Mesenchymal stem cell (in vitro differentiated cells and primary cell): ENCODE measurements at regions not wholly inside any gene's neighbourhood (a gene's known extent, or its start where the extent isn't known, plus 50 kb on each side); places are given as distances from the start of the nearest gene placed in this dataset.

ENCODE experiments used
- DNase-seq: peaks from one replicate; pipeline ENCODE4 v3.0.0-alpha.2; 2013
- H2AFZ ChIP-seq: one replicate; pipeline ENCODE4 v1.6.1; 2013; ENCODE audit warnings: low read depth, mild to moderate bottlenecking, control low read depth, inconsistent platforms, low read length, moderate library complexity
- H2AK5ac ChIP-seq: 2 replicates; pipeline ENCODE4 v1.6.1; 2013; ENCODE audit warnings: low read length, moderate library complexity, mild to moderate bottlenecking, inconsistent platforms; ENCODE audit not compliant: severe bottlenecking
- H2BK120ac ChIP-seq: one replicate; pipeline ENCODE4 v1.6.1; 2013; ENCODE audit warnings: low read depth, mild to moderate bottlenecking, inconsistent platforms, low read length, moderate library complexity
- H2BK12ac ChIP-seq, 2 experiments: one replicate each; pipeline ENCODE4 v1.6.1; 2013; ENCODE audit warnings: inconsistent platforms in 2 of 2, low read length in 2 of 2, mild to moderate bottlenecking in 2 of 2, moderate library complexity in 2 of 2, control low read depth in 1 of 2
- H2BK15ac ChIP-seq: one replicate; pipeline ENCODE4 v1.6.1; 2013; ENCODE audit warnings: mild to moderate bottlenecking, low read depth, inconsistent platforms; ENCODE audit not compliant: poor library complexity, severe bottlenecking
- H2BK5ac ChIP-seq: 2 replicates; pipeline ENCODE4 v1.6.1; 2013; ENCODE audit warnings: low read depth, mild to moderate bottlenecking, low read length, control low read depth, inconsistent platforms; ENCODE audit not compliant: poor library complexity, severe bottlenecking
- H3K14ac ChIP-seq, 2 experiments: one replicate each; pipeline ENCODE4 v1.6.1; 2013; ENCODE audit warnings: inconsistent platforms in 2 of 2, low read length in 2 of 2, control low read depth in 1 of 2, mild to moderate bottlenecking in 1 of 2, moderate library complexity in 1 of 2
- H3K18ac ChIP-seq, 2 experiments: one replicate each; pipeline ENCODE4 v1.6.1; 2013; ENCODE audit warnings: inconsistent platforms in 2 of 2, low read length in 2 of 2, control low read depth in 1 of 2, low read depth in 1 of 2, mild to moderate bottlenecking in 1 of 2
- H3K23ac ChIP-seq, 2 experiments: one replicate each; pipeline ENCODE4 v1.6.1; 2013; ENCODE audit warnings: inconsistent platforms in 2 of 2, low read length in 2 of 2, mild to moderate bottlenecking in 2 of 2, moderate library complexity in 2 of 2, control low read depth in 1 of 2
- H3K27ac ChIP-seq: 2 replicates; pipeline ENCODE4 v1.5.1; 2013; ENCODE audit warnings: mild to moderate bottlenecking, moderate library complexity, low read length, control low read depth, inconsistent platforms; ENCODE audit not compliant: poor library complexity, severe bottlenecking
- H3K27me3 ChIP-seq, 2 experiments: 2 replicates each; pipeline versions ENCODE4 v1.6.1 to v1.7.0; 2013; ENCODE audit warnings: low read length in 2 of 2, mild to moderate bottlenecking in 2 of 2, moderate library complexity in 2 of 2, control low read depth in 1 of 2, inconsistent platforms in 1 of 2; ENCODE audit not compliant: control insufficient read depth in 1 of 2, insufficient read depth in 1 of 2
- H3K36me3 ChIP-seq, 2 experiments: 2 replicates each; pipeline versions ENCODE4 v1.6.1 to v1.7.0; 2013; ENCODE audit warnings: low read length in 2 of 2, control low read depth in 1 of 2, inconsistent platforms in 1 of 2, low read depth in 1 of 2, mild to moderate bottlenecking in 1 of 2; ENCODE audit not compliant: insufficient read depth in 2 of 2, control insufficient read depth in 1 of 2
- H3K4ac ChIP-seq, 2 experiments: one replicate each; pipeline ENCODE4 v1.6.1; 2013; ENCODE audit warnings: inconsistent platforms in 2 of 2, low read length in 2 of 2, mild to moderate bottlenecking in 2 of 2, moderate library complexity in 2 of 2, control low read depth in 1 of 2, low read depth in 1 of 2
- H3K4me1 ChIP-seq: 2 replicates; pipeline ENCODE4 v1.6.1; 2013; ENCODE audit warnings: low read depth, low read length, control low read depth; ENCODE audit not compliant: control insufficient read depth, insufficient read depth
- H3K4me2 ChIP-seq: 2 replicates; pipeline ENCODE4 v1.6.1; 2013; ENCODE audit warnings: low read length, mild to moderate bottlenecking, inconsistent platforms; ENCODE audit not compliant: poor library complexity, severe bottlenecking
- H3K4me3 ChIP-seq, 2 experiments: 2 replicates each; pipeline versions ENCODE4 v1.5.1 to v1.7.0; 2013; ENCODE audit warnings: low read length in 2 of 2, mild to moderate bottlenecking in 2 of 2, control low read depth in 1 of 2, low read depth in 1 of 2; ENCODE audit not compliant: insufficient read depth in 1 of 2
- H3K79me1 ChIP-seq: replicated peaks from 2 replicates; pipeline ENCODE4 v1.6.1; 2013; ENCODE audit warnings: mild to moderate bottlenecking, control low read depth, low read length, inconsistent platforms; ENCODE audit not compliant: poor library complexity, severe bottlenecking
- H3K9ac ChIP-seq: 2 replicates; pipeline ENCODE4 v1.7.0; 2013; ENCODE audit warnings: mild to moderate bottlenecking, low read length, moderate library complexity
- H3K9me3 ChIP-seq: 2 replicates; pipeline ENCODE4 v1.7.0; 2013; ENCODE audit warnings: mild to moderate bottlenecking, low read length; ENCODE audit not compliant: control insufficient read depth
- H4K8ac ChIP-seq: one replicate; pipeline ENCODE4 v1.6.1; 2013; ENCODE audit warnings: inconsistent platforms, mild to moderate bottlenecking, low read length, moderate library complexity
- H4K91ac ChIP-seq: one replicate; pipeline ENCODE4 v1.6.1; 2013; ENCODE audit warnings: mild to moderate bottlenecking, low read length, inconsistent platforms
- WGBS: methylation state at CpG from one replicate; pipeline ENCODE4 v1.1.7; 2013; ENCODE audit warnings: mixed read lengths; 5-methylcytosine and 5-hydroxymethylcytosine counted together

DNA sequence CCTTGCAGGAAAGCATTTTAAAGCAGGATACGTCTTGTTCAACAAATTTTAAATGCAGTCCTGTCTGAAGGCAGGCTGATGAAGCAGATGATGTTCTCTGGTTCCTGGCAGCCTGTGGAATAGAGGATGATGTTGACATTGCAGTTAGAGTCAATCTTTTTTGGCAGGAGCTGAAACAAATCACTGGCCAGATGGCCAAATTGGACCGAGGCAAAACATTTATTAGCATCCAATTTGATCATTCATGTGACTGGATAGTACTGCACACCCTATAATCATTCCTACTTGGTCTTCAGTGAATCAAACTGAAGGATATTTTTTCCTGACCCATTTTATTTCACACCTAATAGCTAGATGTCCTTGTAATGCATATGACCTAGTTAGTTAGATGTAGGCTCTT lies 172.2 kb upstream of the SLC10A2 start:
- Histone ChIP-seq H3K4ac (no peak overlapping the region), H3K18ac (no peak overlapping the region), H3K27me3 (no peaks in the 10 kb centered on the region), H3K4me2 (no peak overlapping the region), H2BK15ac (no peak overlapping the region), H2AK5ac (no peak overlapping the region), H3K14ac (no peak overlapping the region), H3K4me3 (no peak overlapping the region), H3K27ac (no peak overlapping the region), H3K9ac (no peak overlapping the region), H2AFZ (no peak overlapping the region), H2BK120ac (no peak overlapping the region), H3K9me3 (no peaks in the 10 kb centered on the region), H4K8ac (no peak overlapping the region), H2BK5ac (no peak overlapping the region), H3K23ac (no peak overlapping the region), H2BK12ac (no peak overlapping the region), H3K79me1 (no peaks in the 10 kb centered on the region), H4K91ac (no peak overlapping the region), H3K4me1 (no peaks in the 10 kb centered on the region), H3K36me3 (no peaks in the 10 kb centered on the region)
- WGBS = 80% methylated on average over 2 of the region's 2 CpGs
- no peak for DNase-seq

DNA sequence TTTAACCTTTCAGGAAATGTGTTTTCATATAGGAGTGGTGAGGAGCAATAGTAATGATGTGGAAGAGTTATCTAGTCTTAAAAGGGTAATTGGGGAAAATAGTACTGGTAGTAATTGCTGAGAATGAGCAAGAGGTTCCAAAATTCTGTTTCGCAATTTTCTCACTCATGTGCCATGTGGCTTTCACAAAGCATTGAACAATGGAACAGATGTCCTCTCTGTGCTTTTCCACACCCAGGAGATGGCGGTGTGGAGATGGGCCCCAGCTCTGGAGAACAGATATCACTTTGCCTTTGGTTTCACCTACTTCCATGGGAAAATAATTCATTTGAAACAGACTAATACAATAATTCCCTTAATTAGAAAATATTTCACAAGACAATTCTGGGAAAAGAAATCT lies 170.0 kb upstream of the SLC10A2 start:
- no peaks in the 10 kb centered on the region for H3K9me3 ChIP-seq
- H2AFZ ChIP-seq = no peak overlapping the region
- no peak overlapping the region for H2AK5ac ChIP-seq
- no peaks in the 10 kb centered on the region for H3K4me1 ChIP-seq
- H3K36me3 ChIP-seq = no peaks in the 10 kb centered on the region
- H2BK5ac ChIP-seq = no peak overlapping the region
- 79% methylated on average over 2 of the region's 2 CpGs for WGBS
- H3K9ac ChIP-seq = no peak overlapping the region
- H2BK15ac ChIP-seq = no peak overlapping the region
- no peak overlapping the region for H3K18ac ChIP-seq
- no peak overlapping the region for H3K23ac ChIP-seq
- no peak overlapping the region for H2BK12ac ChIP-seq
- no peaks in the 10 kb centered on the region for H3K27me3 ChIP-seq
- H2BK120ac ChIP-seq = no peak overlapping the region
- no peak overlapping the region for H3K27ac ChIP-seq
- no peak overlapping the region for H3K4me3 ChIP-seq
- no peak overlapping the region for H3K14ac ChIP-seq
- no peaks in the 10 kb centered on the region for H3K79me1 ChIP-seq
- H4K8ac ChIP-seq = no peak overlapping the region
- no peak overlapping the region for H3K4me2 ChIP-seq
- no peak for DNase-seq
- no peak overlapping the region for H3K4ac ChIP-seq
- H4K91ac ChIP-seq = no peak overlapping the region

DNA sequence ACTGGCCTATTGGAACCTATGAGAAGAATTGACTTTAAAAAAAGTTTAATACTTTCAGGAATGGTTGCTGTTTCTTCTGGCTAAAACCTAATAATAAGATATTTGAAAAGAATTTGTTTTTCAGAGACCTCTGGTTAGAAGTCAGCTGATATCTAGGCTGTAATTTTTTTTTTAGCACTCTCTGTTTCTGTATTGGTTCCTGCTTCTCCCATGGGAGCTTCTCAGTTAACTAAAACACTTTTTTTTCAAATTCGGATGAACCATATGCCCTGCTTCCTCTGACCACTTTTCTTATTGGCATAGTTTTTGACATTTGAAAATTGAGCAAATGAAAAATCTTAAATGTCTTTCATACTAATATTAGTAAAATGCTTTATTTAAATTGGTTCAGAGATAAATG lies 163.5 kb upstream of the SLC10A2 start:
- no peak overlapping the region for H3K27ac ChIP-seq
- no peak overlapping the region for H4K91ac ChIP-seq
- H3K14ac ChIP-seq = no peak overlapping the region
- H3K36me3 ChIP-seq = no peaks in the 10 kb centered on the region
- no CpG with 5 or more reads among the region's 1 CpG for WGBS
- H2AFZ ChIP-seq = no peak overlapping the region
- no peak for DNase-seq
- H4K8ac ChIP-seq = no peak overlapping the region
- no peak overlapping the region for H3K18ac ChIP-seq
- no peak overlapping the region for H2BK5ac ChIP-seq
- no peaks in the 10 kb centered on the region for H3K79me1 ChIP-seq
- H2AK5ac ChIP-seq = no peak overlapping the region
- no peak overlapping the region for H2BK12ac ChIP-seq
- H3K4me3 ChIP-seq = no peak overlapping the region
- H2BK120ac ChIP-seq = no peak overlapping the region
- no peak overlapping the region for H3K9ac ChIP-seq
- H3K27me3 ChIP-seq = no peaks in the 10 kb centered on the region
- no peak overlapping the region for H3K4me2 ChIP-seq
- no peak overlapping the region for H2BK15ac ChIP-seq
- H3K4ac ChIP-seq = no peak overlapping the region
- H3K9me3 ChIP-seq = no peaks in the 10 kb centered on the region
- H3K4me1 ChIP-seq = no peaks in the 10 kb centered on the region
- no peak overlapping the region for H3K23ac ChIP-seq

DNA sequence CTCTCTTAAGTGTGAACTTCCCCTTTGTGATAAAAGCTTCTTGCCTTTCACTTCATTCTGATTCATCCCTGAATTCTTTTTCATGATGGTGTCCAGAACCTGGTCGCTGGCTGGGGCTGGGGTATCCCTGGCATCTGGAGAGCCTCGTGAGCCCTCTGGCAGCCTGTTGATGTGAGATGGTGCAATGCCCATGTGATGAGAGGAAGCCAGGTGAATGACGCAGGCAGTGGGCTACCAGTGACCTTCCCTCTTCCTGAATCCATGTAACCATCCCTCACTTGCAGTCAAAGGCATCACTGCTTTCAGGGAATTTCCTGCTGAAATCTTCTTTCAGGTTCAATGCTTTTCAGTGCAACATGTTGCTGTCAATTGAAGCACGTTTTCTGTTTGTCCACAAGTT lies 158.6 kb upstream of the SLC10A2 start:
- Histone ChIP-seq H3K9me3 (no peaks in the 10 kb centered on the region), H3K27ac (no peak overlapping the region), H3K36me3 (no peaks in the 10 kb centered on the region), H3K4me1 (no peaks in the 10 kb centered on the region), H2BK12ac (no peak overlapping the region), H3K27me3 (no peaks in the 10 kb centered on the region), H2BK5ac (no peak overlapping the region), H4K8ac (no peak overlapping the region), H3K14ac (no peak overlapping the region), H3K4me3 (no peak overlapping the region), H3K4me2 (no peak overlapping the region), H3K79me1 (no peaks in the 10 kb centered on the region), H2AK5ac (no peak overlapping the region), H3K23ac (no peak overlapping the region), H2BK120ac (no peak overlapping the region), H2BK15ac (no peak overlapping the region), H3K9ac (no peak overlapping the region), H3K18ac (no peak overlapping the region), H2AFZ (no peak overlapping the region), H4K91ac (no peak overlapping the region), H3K4ac (no peak overlapping the region)
- no peak for DNase-seq
- 66% methylated on average over 4 of the region's 4 CpGs for WGBS
